H1 (cell line): ENCODE measurements at regions not wholly inside any gene's neighbourhood (a gene's known extent, or its start where the extent isn't known, plus 50 kb on each side); places are given as distances from the start of the nearest gene placed in this dataset.

Source experiments
- BCL11A ChIP-seq, 2 experiments: IDR thresholded peaks; one replicate each; pipeline ENCODE4 v1.6.1; 2011; ENCODE audit warnings: low read depth in 2 of 2, low read length in 2 of 2, mild to moderate bottlenecking in 2 of 2
- POLR2AphosphoS5 ChIP-seq: IDR thresholded peaks from 2 replicates; pipeline ENCODE4 v1.6.1; 2011; ENCODE audit warnings: low read depth, low read length
- SP1 ChIP-seq: IDR thresholded peaks from 2 replicates; pipeline ENCODE4 v1.6.1; 2011; ENCODE audit warnings: low read depth, low read length
- TF ChIP-seq, protein P1 (sequence below), 3 experiments: IDR thresholded peaks; 1 replicate in 2 of 3; 2 replicates in 1 of 3; pipeline versions ENCODE4 v1.5.1 to v1.6.1; 2011; ENCODE audit warnings: low read length in 3 of 3, mild to moderate bottlenecking in 3 of 3, inconsistent platforms in 2 of 3, low read depth in 1 of 3, moderate library complexity in 1 of 3; ENCODE audit not compliant: insufficient read depth in 1 of 3; ENCODE audit errors: control extremely low read depth in 1 of 3

DNA sequence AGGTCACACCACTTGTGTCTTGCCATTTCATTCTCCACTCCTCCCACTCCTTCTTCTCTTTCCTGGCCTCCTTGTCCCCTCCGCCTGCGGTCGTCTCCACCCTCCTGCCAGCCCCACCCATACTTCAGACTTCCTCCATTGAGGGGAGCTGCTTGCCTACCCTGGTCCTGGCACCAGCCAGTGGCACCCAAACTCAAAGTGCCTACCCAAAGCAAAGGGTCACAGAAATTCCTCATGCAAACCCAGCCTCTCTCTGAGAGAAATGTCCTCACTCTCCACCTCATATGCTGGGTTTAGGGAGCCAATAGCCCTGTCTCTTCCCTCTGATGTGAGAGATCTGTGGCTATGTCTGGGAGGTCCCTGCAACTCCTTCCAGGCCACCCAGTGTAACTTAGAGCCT lies 109.6 kb downstream of the TEX26 start:
- TF ChIP-seq POLR2AphosphoS5 = no peak
- TF ChIP-seq BCL11A (IDR thresholded peaks at IDR 0.05; ENCODE audit: low read depth in 2 of 2, low read length in 2 of 2) = no peak
- TF ChIP-seq SP1 = no peak
- TF ChIP-seq, protein P1, sequence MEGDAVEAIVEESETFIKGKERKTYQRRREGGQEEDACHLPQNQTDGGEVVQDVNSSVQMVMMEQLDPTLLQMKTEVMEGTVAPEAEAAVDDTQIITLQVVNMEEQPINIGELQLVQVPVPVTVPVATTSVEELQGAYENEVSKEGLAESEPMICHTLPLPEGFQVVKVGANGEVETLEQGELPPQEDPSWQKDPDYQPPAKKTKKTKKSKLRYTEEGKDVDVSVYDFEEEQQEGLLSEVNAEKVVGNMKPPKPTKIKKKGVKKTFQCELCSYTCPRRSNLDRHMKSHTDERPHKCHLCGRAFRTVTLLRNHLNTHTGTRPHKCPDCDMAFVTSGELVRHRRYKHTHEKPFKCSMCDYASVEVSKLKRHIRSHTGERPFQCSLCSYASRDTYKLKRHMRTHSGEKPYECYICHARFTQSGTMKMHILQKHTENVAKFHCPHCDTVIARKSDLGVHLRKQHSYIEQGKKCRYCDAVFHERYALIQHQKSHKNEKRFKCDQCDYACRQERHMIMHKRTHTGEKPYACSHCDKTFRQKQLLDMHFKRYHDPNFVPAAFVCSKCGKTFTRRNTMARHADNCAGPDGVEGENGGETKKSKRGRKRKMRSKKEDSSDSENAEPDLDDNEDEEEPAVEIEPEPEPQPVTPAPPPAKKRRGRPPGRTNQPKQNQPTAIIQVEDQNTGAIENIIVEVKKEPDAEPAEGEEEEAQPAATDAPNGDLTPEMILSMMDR (IDR thresholded peaks at IDR 0.05; ENCODE audit: control extremely low read depth in 1 of 3, insufficient read depth in 1 of 3, low read depth in 1 of 3, low read length in 3 of 3) = no peak
